AG10803 (cell line): ENCODE measurements at regions not wholly inside any gene's neighbourhood (a gene's known extent, or its start where the extent isn't known, plus 50 kb on each side); places are given as distances from the start of the nearest gene placed in this dataset.
A peak's percentile ranks its signal among the peaks of the same experiment; 100 is the strongest.

Experiments used
- DNase-seq: peaks from one replicate; pipeline ENCODE4 v3.0.0; 2010; ENCODE audit warnings: low read depth
- H3K4me3 ChIP-seq: 2 replicates; pipeline ENCODE4 v1.5.1; 2011; ENCODE audit warnings: mild to moderate bottlenecking, low read length, control low read depth
- TF ChIP-seq, protein P1 (sequence below): conservative IDR thresholded peaks from 2 replicates; pipeline ENCODE4 v1.5.1; 2011; ENCODE audit warnings: mild to moderate bottlenecking, low read length, control low read depth, inconsistent platforms

DNA sequence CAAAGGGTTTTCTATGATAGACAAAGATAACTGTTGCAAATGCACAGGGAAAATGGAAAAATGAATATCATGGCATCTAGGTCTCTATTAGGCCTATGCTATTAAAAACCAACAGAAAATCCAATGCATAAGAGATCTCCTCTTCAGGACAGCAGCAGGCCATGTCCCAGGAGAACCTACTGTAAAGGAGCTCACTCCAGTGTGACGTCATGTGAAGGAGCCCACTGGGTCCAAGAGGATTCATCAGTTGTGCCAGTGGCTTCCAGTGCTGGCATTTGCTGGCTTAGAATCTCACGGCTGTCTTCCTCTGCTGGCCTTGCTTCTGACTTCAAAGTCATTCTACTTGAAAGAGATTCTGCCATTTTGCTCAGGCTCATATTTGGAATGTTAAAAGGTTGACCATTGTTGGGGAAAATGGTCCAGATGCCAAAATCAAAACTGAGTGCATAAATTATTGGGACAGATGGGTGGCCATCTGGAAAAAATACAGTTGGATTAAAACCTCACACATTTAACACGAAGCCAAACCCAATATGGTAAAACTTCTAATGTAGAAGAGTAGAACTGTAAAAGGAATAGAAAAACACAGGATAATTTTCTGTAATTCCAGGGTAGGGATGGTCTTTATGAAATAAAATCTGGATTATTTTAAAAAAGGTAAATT is 75.4 kb upstream of the ARID2 start:
- no peak for DNase-seq
- H3K4me3 ChIP-seq: no peak overlapping the region
- TF ChIP-seq, protein P1, sequence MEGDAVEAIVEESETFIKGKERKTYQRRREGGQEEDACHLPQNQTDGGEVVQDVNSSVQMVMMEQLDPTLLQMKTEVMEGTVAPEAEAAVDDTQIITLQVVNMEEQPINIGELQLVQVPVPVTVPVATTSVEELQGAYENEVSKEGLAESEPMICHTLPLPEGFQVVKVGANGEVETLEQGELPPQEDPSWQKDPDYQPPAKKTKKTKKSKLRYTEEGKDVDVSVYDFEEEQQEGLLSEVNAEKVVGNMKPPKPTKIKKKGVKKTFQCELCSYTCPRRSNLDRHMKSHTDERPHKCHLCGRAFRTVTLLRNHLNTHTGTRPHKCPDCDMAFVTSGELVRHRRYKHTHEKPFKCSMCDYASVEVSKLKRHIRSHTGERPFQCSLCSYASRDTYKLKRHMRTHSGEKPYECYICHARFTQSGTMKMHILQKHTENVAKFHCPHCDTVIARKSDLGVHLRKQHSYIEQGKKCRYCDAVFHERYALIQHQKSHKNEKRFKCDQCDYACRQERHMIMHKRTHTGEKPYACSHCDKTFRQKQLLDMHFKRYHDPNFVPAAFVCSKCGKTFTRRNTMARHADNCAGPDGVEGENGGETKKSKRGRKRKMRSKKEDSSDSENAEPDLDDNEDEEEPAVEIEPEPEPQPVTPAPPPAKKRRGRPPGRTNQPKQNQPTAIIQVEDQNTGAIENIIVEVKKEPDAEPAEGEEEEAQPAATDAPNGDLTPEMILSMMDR: no peak

DNA sequence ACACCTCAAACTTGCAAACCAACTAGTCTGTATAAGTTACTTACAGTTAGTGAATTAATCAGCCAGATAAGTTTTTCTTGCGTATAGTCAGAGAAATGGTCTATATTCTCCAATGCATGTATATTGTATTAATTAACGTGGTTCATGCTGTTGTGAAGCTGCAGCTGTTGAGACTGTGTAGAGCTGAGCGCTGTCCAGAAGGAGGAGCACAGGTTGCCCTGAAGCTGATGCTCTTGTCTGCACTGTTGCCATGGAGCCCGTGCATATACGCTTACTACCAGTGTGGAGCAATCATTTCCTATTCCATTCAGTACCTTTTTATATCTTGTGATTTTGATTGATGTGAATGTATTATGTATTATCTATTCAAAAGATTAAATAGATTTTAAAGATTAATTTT is 74.3 kb upstream of the ARID2 start:
- no peak for DNase-seq
- no peak overlapping the region for H3K4me3 ChIP-seq

DNA sequence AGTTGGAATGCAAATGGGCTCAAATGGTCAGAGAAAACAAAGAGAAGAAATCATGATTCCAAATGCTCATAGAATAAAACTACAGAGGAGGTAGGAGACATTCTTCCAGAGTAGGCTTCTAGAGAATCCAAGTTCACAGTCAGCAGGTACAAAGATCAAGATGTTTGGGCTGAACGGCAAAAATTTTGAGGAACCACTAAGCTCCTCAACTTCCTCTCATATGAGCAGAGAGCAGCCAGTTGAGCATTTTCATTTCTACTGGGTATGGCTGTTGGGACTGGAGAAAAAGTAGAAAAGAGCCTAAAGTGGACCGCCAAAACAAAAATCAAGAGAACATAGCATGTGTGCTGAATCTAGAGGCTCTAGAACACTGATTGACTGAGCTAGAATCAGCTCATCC is 73.8 kb upstream of the ARID2 start:
- TF ChIP-seq, protein P1: no peak
- no peak overlapping the region for H3K4me3 ChIP-seq
- DNase-seq: no peak

More for the DNA sequence above, 74.3 kb upstream of the ARID2 start:
- TF ChIP-seq, protein P1: no peak

DNA sequence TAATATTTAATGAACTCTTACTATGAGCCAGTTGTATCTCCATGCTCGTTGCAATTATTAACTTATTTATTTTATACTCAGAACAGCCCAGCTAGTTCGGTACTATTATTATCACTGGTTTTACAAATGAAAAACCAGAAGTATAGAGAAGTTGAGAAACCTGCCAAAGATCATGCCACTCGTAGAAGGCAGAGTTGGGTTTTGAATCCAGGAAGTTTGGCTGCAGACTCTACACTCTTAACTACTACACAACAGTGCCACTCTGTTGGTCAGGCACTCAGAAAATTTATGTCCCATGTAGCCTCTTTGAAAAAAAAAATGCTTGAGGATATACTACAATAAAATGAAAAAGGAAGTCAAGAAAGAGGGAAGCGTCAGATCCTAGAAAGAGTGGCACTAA is 71.5 kb upstream of the ARID2 start:
- H3K4me3 ChIP-seq: no peak overlapping the region
- DNase-seq: no peak
- TF ChIP-seq, protein P1: no peak

DNA sequence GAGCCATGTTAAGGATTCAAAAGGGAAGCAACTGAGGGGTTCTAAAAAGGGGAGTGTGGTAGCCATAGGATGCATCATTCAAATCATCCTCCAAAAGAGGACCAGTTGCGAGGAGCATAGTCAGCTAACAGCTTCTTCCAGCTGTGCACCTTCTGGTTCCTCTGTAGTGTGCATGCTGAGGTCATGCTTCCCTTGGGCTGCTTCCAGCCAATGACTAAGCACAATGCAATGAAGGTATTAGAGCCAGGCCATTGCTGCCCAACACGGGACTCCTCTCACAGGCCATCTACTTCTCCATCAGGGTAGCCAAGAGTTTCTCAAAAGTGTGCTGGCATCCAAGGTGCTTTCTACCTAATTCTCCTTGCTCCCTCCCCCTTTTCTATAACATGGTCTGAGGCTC is 69.2 kb upstream of the ARID2 start:
- no peak overlapping the region for H3K4me3 ChIP-seq
- TF ChIP-seq, protein P1: no peak
- DNase-seq: peak; percentile 43

DNA sequence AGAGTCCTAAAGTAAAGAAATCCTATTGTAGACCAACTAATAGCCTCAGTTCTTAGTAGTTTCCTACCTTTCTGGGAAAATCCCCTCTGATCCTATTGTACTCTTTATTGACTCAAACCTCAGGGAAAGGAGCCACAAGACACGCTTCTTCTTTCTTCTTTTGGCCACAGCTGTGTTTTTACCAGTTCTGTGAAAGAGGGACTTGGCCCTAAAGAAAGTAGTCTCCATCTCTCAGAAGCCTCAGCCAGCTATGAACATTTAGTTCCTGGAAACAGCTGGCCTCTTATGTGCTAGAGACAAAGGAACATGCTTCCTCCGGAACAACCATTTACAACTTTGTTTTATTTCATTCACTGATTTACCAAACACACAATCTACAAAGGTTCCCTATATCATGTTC is 66.1 kb upstream of the ARID2 start:
- TF ChIP-seq, protein P1: no peak
- DNase-seq: no peak
- H3K4me3 ChIP-seq: no peak overlapping the region

DNA sequence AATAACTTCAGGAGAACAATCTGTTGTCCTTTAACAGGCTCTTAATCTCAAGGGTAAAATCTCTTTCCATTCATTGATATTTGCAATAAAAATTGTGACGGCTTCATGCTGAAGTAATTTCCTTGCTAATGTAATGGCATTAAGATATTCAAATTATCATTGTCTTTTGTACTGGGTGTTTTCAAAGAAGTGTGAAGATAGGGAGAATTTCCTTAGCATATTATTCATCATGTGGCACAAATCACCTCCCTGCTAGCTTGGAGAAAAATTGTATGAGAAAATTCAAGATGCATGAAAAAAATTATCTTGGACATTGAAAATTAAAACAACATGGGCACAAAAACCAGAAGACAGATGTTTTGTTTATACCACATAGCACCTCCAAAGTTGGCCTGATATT is 63.6 kb upstream of the ARID2 start:
- H3K4me3 ChIP-seq: no peak overlapping the region
- peak; percentile 4 for DNase-seq
- TF ChIP-seq, protein P1: no peak
